Lower leg skin (tissue), 3 donors: ENCODE measurements at regions not wholly inside any gene's neighbourhood (a gene's known extent, or its start where the extent isn't known, plus 50 kb on each side); places are given as distances from the start of the nearest gene placed in this dataset.

ENCODE experiments used
- POLR2A ChIP-seq, 2 donors: fragments of 450-650 bp; IDR thresholded peaks; one replicate each; pipeline ENCODE4 v1.6.1; 2016 to 2017; ENCODE audit warnings: antibody characterized with exemption in 2 of 2, mild to moderate bottlenecking in 1 of 2, moderate library complexity in 1 of 2
- TF ChIP-seq, protein P1 (sequence below), 3 donors: fragments of 450-650 bp; IDR thresholded peaks; one replicate each; pipeline ENCODE4 v1.5.1; 2016; ENCODE audit warnings: antibody characterized with exemption in 3 of 3, mild to moderate bottlenecking in 3 of 3, moderate library complexity in 2 of 3

DNA sequence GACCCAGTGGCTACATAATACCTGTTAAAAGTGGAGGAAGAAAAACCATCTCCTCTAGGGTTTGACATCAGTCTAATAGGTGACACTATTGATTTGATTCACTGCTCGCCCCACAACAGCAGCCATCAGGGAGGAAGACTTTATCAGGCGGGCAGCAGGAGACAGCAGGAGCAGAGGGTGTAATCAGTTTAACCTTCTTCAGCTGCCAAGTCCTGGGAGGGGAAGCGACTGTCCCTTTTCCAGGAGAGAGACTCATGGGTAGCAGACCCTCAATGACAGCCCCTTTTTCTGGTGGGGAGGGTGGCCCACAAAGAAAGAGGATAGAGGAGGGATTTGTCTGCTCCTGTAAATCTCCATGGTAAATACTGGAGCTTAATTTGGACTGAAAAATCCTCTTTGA is 291.8 kb downstream of the HAPSTR1 start:
- TF ChIP-seq, protein P1, sequence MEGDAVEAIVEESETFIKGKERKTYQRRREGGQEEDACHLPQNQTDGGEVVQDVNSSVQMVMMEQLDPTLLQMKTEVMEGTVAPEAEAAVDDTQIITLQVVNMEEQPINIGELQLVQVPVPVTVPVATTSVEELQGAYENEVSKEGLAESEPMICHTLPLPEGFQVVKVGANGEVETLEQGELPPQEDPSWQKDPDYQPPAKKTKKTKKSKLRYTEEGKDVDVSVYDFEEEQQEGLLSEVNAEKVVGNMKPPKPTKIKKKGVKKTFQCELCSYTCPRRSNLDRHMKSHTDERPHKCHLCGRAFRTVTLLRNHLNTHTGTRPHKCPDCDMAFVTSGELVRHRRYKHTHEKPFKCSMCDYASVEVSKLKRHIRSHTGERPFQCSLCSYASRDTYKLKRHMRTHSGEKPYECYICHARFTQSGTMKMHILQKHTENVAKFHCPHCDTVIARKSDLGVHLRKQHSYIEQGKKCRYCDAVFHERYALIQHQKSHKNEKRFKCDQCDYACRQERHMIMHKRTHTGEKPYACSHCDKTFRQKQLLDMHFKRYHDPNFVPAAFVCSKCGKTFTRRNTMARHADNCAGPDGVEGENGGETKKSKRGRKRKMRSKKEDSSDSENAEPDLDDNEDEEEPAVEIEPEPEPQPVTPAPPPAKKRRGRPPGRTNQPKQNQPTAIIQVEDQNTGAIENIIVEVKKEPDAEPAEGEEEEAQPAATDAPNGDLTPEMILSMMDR (IDR thresholded peaks at IDR 0.05), result no peak
- no peak for TF ChIP-seq POLR2A (IDR thresholded peaks at IDR 0.05)
